Stimulated activated CD8-positive, alpha-beta memory T cell treated with anti-CD3 and anti-CD28 coated beads, Interleukin-2, amount 100 ng/mL, for 48 hours (primary cell): ENCODE measurements at regions not wholly inside any gene's neighbourhood (a gene's known extent, or its start where the extent isn't known, plus 50 kb on each side); places are given as distances from the start of the nearest gene placed in this dataset.
"Not testable (repeated sequence)": the region's sequence is repeated elsewhere in the genome, so short reads cannot be mapped to it uniquely, and the experiment has no call there.

ENCODE experiments used
- DNase-seq, 2 donors: peaks; one replicate each; pipeline ENCODE4 v3.0.0-alpha.2; 2020; ENCODE audit warnings: low read depth in 2 of 2

DNA sequence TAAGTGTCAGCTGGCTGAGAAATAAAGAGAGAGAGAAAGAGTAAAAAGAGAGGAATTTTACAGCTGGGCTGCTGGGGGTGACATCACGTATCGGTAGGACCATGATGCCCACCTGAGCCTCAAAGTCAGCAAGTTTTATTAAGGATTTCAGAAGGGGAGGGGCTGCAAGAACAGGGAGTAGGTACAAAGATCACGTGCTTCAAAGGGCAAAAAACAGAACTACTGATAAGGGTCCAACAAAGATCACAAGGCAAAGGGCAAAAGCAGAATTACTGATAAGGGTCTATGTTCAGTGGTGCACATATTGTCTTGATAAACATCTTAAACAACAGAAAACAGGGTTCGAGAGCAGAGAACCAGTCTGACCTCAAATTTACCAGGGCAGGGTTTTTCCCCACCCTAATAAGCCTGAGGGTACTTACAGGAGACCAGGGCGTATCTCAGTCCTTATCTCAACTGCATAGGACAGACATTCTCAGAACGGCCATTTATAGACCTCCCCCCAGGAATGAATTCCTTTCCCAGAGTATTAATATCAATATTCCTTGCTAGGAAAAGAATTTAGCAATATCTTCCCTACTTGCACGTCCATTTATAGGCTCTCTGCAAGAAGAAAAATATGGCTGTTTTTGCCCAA, 128.3 kb upstream of the PZP start:
- not testable (repeated sequence) for DNase-seq

DNA sequence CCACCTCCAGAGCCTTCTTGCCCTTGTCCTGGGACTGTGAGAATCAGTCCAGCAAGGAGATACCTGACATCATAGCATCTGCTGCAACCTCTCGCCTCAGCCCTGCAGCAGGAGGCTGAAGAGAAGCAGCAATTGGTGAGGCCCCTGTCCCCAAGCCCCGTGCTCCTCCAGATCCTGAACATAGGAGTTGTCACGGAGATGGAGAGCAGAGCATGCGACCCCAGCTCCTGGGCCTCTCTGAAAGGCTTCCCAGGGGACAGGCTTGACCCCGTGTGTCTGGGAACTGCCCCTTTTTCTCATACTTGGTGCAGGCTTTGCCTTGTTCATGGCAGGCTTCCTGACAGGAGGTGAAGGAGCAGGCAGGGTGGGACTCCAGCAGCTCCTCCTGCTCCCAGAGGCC, 127.7 kb upstream of the PZP start:
- no peak for DNase-seq

DNA sequence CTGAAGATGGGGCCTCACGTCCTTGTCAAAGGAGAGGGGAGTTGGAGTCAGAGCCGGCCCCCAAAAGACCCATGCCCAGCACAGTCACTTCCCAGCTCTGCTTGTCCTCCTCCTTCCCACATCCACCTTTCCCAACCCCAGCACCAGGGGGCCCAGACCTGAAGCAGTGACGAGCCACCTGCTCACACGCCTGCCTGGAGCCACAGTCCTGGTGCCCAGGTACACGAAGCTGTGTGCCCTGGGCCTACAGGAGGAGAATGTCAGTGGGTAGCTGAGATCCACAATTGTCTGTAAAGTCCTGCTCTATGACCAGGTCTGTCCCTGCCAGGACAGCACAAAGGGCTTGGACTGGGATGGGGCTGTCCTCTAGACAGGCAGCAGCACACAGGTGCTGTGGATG, 126.8 kb upstream of the PZP start:
- DNase-seq = no peak

DNA sequence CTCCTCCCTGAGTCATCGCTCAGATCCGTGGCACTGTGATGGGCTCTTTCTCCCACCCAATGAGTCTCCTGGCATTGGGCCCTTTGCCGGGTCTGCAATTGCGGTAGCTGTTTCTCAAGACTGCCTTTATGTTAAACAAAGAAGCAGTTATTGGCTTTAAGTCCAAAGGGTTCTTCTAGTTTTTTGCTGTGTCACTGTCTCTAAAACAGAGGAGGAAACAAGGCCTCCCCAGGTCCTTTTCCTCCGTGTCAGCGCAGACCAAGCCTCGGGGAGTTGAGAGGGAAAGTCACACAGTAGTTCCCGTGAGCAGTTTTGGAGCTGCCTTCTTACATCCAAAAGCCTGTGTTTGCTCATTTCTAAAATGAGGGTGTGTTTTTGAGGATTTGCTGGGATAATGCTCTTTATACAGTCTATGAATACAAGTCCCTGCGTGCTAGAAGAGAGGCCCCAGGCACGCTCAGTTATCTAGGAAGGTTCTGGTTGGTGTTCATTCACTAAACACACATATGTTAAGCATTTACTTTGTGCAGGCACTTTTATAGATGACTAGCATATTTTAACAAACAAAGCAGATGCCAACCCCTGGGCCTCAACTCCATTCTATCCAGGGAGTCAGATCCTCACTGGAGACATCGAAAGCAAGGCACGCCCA, 126.0 kb upstream of the PZP start:
- no peak for DNase-seq

DNA sequence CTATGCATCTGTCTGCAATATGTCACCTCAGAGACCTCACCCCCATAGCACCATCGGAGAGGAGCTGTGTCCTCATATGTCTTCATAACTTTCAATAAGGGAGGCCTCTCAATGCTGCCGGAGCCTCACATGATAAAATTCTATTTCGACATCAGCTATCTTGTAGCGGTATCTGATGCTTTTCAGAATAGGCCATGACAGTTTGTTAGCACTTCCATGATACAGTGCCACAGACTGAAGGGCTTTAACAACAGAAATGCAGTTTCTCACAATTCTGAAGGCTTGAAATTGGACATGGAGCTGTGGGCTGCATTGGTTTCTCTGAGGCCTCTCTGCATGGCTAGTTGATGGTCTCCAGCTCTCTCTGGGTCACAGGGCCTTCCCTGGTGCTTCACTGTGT, 125.0 kb upstream of the PZP start:
- no peak for DNase-seq

DNA sequence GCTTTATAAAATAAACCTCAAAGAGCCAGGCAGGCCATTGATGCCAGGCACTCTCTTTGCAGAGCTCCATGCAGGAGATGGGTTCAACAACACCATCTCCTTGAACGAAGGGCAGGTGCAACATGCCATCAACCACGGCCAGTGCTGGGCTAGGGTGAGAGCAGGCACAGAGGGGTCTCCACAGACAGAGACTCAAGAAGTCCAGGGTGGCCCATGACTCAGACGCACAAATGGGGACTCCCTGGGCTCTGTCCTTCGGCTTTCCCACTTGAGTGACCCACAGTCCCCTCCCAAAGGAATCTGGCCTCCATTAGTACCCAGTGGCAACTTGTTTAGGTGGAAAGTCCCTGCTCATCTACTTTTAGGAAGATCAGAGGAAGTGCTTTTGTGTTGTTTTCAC, 124.4 kb upstream of the PZP start:
- no peak for DNase-seq

DNA sequence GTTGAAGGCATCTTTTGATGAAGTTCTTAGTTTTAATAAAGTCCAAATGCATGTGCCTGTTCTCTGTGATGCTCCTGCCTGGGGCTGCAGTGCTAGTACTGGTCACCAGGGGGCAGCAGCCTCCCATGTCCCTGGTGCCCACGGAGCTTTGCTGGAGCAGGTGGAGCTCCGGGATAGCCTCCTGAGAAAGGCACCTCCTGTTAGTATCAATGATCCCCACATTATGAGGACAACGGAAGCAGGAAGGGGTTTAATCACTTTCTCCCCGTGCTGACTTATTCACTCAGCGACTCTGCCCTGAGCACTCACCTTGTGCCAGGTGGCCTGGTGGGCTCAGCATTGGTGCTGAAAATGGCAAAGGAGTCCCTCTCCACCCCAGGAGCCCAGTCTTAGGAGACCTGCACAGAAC, 123.0 kb upstream of the PZP start:
- peak; percentile 59 to 68 for DNase-seq

DNA sequence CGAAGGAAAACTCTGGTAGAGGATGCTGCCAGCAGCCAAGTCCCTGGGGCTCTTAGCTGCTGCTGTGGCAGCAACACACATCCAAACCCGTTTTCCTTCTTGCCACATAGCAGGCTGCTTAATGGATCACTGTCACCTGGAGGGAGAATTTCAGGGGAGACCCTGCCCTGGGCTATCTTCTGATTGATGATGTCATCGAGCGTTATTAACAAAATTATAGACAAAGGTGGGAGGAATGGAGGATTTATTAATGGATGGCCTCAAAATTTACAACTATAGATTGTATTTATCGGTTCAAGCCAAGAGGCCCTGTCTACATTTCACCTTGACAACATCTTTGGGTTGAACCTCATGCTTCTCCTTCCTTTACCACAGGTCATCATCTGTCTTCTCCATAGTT, 120.8 kb upstream of the PZP start:
- DNase-seq = no peak

DNA sequence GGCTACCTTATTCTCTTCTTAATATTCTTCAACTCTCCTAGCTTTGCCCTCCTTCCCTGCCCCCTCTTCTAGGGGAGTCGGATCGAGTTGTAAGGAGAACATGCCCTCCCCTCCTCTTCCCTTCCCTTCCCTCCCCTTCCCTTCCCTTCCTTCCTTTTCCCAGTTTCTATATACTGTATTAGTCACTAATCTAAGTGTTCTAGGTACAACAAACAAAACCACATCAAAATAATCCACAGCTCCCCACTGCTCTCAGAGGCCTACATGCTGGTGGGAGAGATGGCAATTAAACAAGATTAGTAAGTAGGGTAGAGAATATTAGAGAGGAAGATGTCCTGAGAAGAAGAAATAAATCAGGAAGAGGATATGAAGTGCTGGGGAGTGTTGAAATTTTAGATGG, 119.9 kb upstream of the PZP start:
- DNase-seq = no peak

DNA sequence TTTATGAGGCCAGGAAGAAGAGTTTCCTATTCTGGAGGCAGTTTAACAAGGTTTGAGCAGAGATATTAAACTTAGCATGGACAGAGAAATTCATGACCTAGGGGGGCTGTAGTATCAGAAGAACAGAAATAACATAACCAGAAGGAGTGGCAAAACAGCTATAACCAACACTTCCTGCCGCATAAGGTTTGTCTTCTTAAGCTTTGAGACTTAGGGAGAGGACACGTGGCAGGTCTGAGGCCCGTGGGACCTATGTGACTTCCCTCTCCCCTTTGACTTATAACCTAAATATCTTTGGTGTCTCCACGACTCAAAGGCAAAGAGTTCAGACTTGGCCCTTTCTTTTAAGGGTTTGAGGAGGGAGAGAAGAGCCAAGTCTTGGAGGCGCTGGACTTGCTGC, 119.1 kb upstream of the PZP start:
- no peak for DNase-seq

DNA sequence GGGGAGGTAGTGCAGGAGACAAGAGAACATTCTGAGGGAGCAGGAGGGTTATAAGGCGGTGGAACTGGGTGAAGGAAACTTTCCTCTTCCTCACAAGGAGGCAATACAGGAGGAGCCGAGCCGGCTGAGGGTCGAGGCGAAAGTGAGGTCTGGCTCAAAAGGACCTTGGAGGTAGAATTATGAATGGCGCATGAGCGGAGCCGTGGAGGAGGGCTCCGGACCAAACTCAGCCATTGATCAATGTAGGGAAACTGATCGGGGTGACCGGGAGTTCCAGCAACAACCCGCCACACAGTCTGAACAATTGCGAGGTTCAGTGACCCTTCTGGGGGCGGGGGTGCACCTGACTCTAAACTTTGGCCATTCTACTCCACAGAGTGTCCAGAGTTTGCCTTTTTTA, 118.7 kb upstream of the PZP start:
- not testable (repeated sequence) for DNase-seq

DNA sequence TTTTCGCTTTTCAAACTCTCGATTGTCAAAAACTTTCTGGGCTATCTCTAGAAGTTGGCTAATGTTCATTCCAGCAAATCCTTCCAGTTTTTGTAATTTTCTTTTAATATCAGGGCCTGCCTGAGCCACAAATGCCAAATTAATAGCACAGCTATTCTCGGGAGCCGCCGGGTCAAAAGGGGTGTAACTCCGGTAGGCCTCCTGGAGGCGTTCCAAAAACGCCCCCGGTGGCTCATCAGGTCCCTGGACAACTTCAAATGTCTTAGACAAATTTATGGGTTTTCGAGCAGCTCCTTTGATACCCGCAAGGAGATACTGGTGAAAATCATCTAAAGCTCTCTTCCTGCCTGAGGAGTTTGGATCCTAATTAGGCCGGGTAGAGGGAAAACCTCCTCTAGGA, 117.9 kb upstream of the PZP start:
- no peak for DNase-seq

DNA sequence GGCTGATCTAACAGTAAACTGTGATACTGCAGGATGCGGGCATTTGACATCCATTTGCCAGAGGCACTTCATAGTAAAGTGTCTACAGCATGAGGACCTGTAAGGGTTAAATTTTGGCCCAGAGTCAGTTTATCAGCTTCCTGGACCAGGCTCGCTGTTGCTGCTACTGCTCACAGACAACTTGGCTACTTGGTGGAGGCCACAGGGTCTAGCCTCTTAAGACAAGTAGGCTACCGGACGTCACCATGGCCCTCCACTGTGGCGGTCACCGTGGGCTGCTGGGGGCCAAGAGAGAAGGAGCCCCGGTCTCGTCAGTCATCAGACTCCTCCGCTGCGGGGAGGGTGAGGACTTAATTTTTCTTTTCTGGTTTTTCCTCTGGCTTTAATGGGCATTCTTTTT, 117.3 kb upstream of the PZP start:
- DNase-seq = no peak

DNA sequence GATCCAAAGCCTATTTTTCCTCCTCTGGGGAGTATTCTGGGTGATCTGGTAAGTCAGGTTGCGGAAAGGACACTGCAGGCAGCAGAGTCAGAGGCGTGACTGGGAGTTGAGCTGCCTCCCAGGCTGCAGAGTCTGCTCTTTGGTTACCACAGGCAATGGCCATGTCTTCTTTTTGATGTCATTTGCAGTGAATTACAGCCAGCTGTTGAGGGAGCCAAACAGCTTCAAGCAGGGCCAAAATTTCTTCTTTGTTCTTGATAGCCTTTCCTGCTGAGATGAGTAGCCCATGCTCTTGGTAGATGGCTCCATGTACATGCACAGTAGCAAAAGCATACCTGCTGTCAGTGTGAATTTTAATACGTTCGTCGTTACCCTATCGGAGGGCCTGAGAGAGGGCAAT, 116.6 kb upstream of the PZP start:
- DNase-seq = no peak

DNA sequence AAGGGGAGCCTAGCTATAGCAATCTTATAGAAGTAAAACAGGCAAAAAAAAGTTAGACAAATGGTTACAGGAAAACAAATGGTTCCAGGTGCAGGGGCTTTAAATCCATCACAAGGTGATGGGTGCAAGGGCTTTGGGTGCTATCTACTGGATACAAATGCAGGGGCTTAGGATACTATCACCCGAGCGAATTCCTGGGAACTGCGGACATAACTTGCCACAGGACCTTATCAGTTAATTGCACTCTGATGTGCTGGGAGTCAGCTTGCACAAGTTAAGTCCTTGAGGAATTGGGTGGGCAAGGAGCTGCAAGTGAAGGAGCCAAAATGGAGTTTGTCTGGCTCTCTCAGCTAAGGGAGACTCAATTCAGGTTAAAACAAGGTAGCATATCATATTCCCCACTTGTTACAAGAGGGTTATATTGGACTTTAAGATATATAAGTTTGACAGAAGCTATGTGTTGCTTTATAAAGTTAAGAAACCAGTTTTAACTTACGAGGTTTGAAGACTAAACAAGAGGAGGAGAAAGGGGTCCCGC, 115.0 kb upstream of the PZP start:
- no peak for DNase-seq

DNA sequence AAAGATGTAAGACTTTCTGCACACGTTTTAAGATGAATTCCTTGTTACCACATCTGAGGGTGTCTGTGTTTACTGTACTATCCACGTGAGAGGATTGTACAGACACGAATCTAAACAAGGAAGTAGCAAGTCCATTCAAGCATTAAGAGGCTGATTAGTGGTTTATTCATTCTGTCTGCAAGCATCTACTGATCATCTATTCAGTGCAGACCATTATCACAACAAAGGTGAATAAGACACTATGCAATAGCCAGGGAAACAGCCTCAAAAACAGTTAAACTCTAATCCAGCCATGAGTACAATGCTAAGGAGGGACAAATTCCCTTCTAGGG, 111.6 kb upstream of the PZP start:
- DNase-seq = no peak

DNA sequence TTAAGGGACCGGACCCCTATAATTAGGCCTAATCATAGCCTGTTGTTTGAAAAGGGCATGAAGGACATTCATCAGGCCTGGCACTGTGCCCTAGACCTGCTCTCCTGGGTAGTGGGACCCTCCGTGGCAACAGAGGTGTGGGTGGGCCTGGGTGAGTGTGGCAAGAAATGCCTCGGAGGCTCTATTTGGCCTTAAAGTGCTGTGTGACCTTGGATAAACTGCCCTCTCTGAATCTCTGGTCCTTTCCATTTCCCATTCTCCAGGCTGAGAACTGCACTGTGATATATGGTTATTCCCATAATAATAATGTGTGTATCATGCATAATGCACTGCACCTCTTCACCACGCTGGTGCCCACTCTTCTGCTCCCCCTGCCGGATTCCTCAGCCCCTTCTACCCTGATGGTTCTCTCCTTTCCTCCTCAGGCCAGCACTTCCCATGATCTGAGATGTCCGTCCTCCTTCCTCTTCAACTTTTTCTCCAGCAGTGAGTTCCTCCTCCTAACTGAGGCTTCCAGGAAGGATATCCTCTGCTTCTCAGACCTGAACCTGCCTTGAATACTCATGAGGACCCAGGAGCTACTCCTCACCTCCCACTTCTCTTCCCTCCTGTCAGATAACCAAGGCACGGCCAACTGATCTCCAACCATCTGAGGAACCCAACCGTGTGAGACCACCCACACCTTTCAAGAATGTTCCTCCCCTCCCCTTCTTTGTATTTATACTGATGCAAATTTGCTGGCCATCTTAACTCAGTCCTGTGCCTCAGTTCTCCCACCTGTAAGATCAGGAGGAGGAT, 111.0 kb upstream of the PZP start:
- DNase-seq = no peak

DNA sequence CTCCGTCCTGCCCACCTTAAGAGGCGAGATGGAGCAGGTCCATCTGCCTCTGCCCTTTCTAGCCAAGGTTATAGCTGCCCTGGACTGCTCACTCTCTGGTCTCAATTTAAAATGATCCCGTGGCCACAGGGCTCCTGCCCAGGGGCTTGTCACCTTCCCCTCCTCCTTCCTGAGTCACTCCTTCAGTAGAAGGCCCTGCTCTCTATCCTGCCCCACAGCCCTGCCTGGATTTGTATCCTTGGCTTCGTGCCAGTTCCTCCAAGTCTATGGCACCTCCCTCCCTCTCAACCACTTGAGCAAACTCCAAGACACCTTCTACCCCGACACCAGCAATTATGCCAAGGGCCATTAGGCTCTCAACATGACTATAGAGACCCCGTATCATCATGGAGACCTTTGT, 105.3 kb upstream of the PZP start:
- DNase-seq = not testable (repeated sequence)

DNA sequence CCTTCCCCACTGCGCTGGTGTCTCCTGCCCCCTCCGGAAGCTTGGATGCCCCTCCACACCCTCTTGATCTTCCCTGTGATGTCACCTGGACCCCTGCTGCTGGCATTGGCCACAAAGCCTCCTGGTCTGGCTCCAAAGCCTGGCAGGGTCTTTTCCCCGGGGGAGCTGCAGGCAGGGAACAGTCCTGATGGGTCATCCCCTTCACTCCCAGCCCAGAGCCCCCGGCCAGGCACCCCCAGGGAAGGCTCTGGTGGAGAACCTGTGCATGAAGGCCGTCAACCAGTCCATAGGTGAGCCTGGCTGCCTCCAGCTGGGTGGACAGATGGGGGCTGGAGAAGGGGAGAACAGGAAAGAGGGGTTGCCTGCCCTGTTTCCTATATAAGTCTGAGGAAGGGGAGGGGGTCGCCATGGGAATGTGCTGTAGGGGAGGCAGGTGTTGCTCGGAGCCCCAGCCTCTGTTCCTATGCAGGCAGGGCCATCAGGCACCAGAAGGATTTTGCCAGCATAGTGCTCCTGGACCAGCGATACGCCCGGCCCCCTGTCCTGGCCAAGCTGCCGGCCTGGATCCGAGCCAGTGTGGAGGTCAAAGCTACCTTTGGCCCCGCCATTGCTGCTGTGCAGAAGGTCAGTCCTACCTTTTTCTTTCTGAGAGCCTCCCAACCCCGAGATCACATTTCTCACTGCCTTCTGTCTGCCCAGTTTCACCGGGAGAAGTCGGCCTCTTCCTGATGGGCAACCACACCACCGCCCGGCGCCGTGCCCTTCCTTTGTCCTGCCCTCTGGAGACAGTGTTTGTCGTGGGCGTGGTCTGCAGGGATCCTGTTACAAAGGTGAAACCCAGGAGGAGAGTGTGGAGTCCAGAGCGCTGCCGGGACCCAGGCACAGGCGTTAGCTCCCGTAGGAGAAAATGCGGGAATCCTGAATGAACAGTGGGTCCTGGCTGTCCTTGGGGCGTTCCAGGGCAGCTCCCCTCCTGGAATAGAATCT, 104.5 kb upstream of the PZP start:
- not testable (repeated sequence) for DNase-seq

DNA sequence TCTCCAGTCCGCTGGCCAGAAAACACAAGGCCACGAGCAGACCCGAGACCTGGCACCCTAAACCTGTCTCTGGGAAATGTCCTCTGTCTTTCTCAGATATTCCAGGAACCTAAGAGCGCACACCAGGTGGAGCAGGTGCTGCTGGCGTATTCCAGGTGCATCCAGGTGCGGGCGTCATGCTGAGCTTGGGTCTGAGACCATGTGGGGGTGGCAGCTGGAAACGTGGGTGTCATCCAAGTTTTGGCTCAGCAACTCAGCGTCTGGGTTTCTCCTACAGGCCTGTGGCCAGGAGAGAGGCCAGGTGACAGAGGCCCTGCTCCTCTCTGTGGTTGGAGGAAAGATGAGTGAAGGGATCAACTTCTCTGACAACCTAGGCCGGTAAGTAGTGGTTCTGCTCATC, 103.3 kb upstream of the PZP start:
- not testable (repeated sequence) for DNase-seq

DNA sequence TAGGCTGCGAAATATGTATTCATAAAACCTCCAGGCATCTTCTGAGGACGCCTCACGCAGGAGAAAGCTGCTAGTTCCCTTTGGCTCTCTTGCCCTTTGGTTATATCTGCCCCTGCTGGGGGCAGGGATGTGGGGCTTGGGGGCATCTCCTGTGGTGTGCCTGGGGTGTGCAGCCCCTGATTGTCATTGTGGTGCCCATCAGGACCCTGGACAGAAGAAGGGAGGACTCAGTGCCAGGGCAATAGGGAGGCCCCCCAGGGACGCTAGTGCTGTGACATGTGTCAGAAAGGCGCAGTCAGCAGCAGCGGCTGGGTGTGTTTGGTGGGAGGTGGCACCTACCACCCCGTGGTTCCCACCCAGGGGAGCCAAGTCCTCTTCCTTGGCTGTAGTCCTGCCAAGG, 102.5 kb upstream of the PZP start:
- DNase-seq = not testable (repeated sequence)

DNA sequence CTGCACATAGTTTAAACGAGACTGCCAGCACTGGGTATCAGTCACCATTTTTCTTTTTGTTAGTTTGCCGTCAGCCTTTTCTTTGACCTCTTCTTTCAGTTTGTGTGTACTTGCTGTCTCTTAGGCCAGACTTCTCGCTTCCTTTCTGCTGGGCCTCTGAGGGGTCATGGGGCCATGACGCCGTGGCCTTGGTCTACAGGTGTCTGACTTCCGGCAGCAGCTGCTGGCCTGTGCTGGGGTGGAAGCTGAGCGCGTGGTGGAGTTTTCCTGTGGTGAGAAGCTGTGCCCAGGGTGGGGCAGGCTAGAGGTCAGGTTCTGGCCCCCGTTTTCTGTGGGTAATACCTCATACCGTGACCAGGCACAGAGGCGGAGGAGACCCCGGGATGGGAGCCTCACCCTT, 101.6 kb upstream of the PZP start:
- DNase-seq = not testable (repeated sequence)
